ENCODE measurements at regions not wholly inside any gene's neighbourhood (a gene's known extent, or its start where the extent isn't known, plus 50 kb on each side); places are given as distances from the start of the nearest gene placed in this dataset.

DNA sequence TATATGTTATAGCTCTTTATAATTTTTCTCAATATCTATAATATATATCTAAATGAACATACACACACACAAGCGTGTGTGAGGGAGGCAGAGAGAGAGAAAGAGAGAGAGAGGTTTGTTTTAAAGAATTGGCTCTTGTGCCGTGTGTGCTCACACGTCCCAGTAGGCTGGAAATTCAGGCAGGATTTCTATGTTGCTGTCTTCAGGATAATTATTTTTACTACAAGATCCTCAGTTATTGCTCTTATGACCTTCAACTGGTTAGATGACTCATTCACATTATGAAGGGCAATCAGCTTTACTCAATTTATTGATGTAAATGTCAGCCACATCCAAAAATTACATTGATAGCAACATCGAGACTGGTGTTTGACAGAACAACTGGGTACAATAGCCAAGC is 1520.7 kb upstream of the PCDH7 start:
- Histone ChIP-seq H3K27me3 (ENCODE audit: insufficient read depth) (peaks cover 10% of the 10 kb centered on the region; the same call in 1 of the 2 replicates), H3K79me2 (ENCODE audit: insufficient read depth) (no peaks in the 10 kb centered on the region), H3K4me3 (ENCODE audit: low read depth in 2 of 2, low read length in 1 of 2) (no peak overlapping the region), H3K9me2 (no peaks in the 10 kb centered on the region), H3K36me3 (replicated peaks in 1 of 2; ENCODE audit: control insufficient read depth in 1 of 2, insufficient read depth in 2 of 2, low read length in 1 of 2) (no peaks in the 10 kb centered on the region), H3K27ac (ENCODE audit: low read depth in 2 of 2, low read length in 1 of 2) (no peak overlapping the region), H3K4me1 (ENCODE audit: control insufficient read depth in 1 of 2, insufficient read depth in 2 of 2, low read depth in 1 of 2, low read length in 1 of 2) (no peaks in the 10 kb centered on the region), H3K9ac (no peak overlapping the region), H3F3A (replicated peaks; ENCODE audit: insufficient read depth) (no peaks in the 10 kb centered on the region), H2AFZ (ENCODE audit: low read depth) (no peak overlapping the region), H4K20me1 (ENCODE audit: insufficient read depth) (no peaks in the 10 kb centered on the region), H3K4me2 (no peak overlapping the region), H3K9me3 (no peaks in the 10 kb centered on the region)
- POLR2A ChIA-PET: no interaction called here
- 24% methylated on average over 4 of the region's 4 CpGs for WGBS (ENCODE audit: low lambda C conversion rate)
- CTCF ChIA-PET: no interaction called here
- DNase-seq: no peak
- no peak for TF ChIP-seq POLR2AphosphoS5 (IDR thresholded peaks at IDR 0.05; ENCODE audit: low read depth, low read length)

GRCh38 chr4:29213020-29213419 is 1507.1 kb upstream of the PCDH7 start:
- no peaks in the 10 kb centered on the region for H3K36me3 ChIP-seq (replicated peaks in 1 of 2; ENCODE audit: control insufficient read depth in 1 of 2, insufficient read depth in 2 of 2, low read length in 1 of 2)
- POLR2A ChIA-PET: no interaction called here
- H3K4me2 ChIP-seq: no peak overlapping the region
- H3K4me3 ChIP-seq (ENCODE audit: low read depth in 2 of 2, low read length in 1 of 2): no peak overlapping the region
- H3K9ac ChIP-seq: no peak overlapping the region
- no peaks in the 10 kb centered on the region for H3K4me1 ChIP-seq (ENCODE audit: control insufficient read depth in 1 of 2, insufficient read depth in 2 of 2, low read depth in 1 of 2, low read length in 1 of 2)
- TF ChIP-seq POLR2AphosphoS5 (IDR thresholded peaks at IDR 0.05; ENCODE audit: low read depth, low read length) (no peak), NFIC (IDR thresholded peaks at IDR 0.05; ENCODE audit: borderline replicate concordance) (no peak), ELF1 (IDR thresholded peaks at IDR 0.05) (no peak), PBX3 (IDR thresholded peaks at IDR 0.05) (no peak), RAD21 (IDR thresholded peaks at IDR 0.05; ENCODE audit: low read length) (no peak), NRF1 (IDR thresholded peaks at IDR 0.05; ENCODE audit: low read depth, low read length) (no peak), FOSL2 (IDR thresholded peaks at IDR 0.05; ENCODE audit: borderline replicate concordance, low read depth) (no peak), TEAD4 (IDR thresholded peaks at IDR 0.05; ENCODE audit: borderline replicate concordance, insufficient read depth) (no peak), TCF12 (IDR thresholded peaks at IDR 0.05) (no peak), GATA2 (CRISPR knock-in tag; IDR thresholded peaks at IDR 0.05) (no peak)
- TF ChIP-seq, protein P1, sequence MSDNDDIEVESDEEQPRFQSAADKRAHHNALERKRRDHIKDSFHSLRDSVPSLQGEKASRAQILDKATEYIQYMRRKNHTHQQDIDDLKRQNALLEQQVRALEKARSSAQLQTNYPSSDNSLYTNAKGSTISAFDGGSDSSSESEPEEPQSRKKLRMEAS (IDR thresholded peaks at IDR 0.05; ENCODE audit: low read depth): no peak
- TF ChIP-seq, protein P2, sequence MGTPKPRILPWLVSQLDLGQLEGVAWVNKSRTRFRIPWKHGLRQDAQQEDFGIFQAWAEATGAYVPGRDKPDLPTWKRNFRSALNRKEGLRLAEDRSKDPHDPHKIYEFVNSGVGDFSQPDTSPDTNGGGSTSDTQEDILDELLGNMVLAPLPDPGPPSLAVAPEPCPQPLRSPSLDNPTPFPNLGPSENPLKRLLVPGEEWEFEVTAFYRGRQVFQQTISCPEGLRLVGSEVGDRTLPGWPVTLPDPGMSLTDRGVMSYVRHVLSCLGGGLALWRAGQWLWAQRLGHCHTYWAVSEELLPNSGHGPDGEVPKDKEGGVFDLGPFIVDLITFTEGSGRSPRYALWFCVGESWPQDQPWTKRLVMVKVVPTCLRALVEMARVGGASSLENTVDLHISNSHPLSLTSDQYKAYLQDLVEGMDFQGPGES (IDR thresholded peaks at IDR 0.05; ENCODE audit: low read depth, low read length): no peak
- TF ChIP-seq, protein P3, sequence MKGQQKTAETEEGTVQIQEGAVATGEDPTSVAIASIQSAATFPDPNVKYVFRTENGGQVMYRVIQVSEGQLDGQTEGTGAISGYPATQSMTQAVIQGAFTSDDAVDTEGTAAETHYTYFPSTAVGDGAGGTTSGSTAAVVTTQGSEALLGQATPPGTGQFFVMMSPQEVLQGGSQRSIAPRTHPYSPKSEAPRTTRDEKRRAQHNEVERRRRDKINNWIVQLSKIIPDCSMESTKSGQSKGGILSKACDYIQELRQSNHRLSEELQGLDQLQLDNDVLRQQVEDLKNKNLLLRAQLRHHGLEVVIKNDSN (IDR thresholded peaks at IDR 0.05; ENCODE audit: borderline replicate concordance, low read depth): no peak
- 3% methylated on average over 1 of the region's 1 CpG for whole genome bisulfite sequencing (ENCODE audit: low lambda C conversion rate)
- H3K79me2 ChIP-seq (ENCODE audit: insufficient read depth): no peaks in the 10 kb centered on the region
- no peak overlapping the region for H3K27ac ChIP-seq (ENCODE audit: low read depth in 2 of 2, low read length in 1 of 2)
- no peaks in the 10 kb centered on the region for H4K20me1 ChIP-seq (ENCODE audit: insufficient read depth)
- H3K9me2 ChIP-seq: no peaks in the 10 kb centered on the region
- CTCF ChIA-PET: no interaction called here
- H2AFZ ChIP-seq (ENCODE audit: low read depth): no peak overlapping the region
- DNase-seq: no peak
- no peaks in the 10 kb centered on the region for H3F3A ChIP-seq (replicated peaks; ENCODE audit: insufficient read depth)
- H3K27me3 ChIP-seq (ENCODE audit: insufficient read depth): no peaks in the 10 kb centered on the region
- no peaks in the 10 kb centered on the region for H3K9me3 ChIP-seq

Measured in SK-N-SH (cell line).